ENCODE measurements at regions not wholly inside any gene's neighbourhood (a gene's known extent, or its start where the extent isn't known, plus 50 kb on each side); places are given as distances from the start of the nearest gene placed in this dataset.
"Not testable (repeated sequence)": the region's sequence is repeated elsewhere in the genome, so short reads cannot be mapped to it uniquely, and the experiment has no call there.

- no peak overlapping the region for H3K27ac ChIP-seq
- no peak overlapping the region for H2AFZ ChIP-seq
- no peaks in the 10 kb centered on the region for H3K79me2 ChIP-seq
- H3K36me3 ChIP-seq (ENCODE audit: control insufficient read depth, insufficient read depth, low read length): no peaks in the 10 kb centered on the region
- H3K4me1 ChIP-seq: no peaks in the 10 kb centered on the region
- H3K9me3 ChIP-seq (ENCODE audit: control insufficient read depth, low read length): no peaks in the 10 kb centered on the region
- no peaks in the 10 kb centered on the region for H3K27me3 ChIP-seq (ENCODE audit: control insufficient read depth, insufficient read depth, low read length)
- no peak overlapping the region for H3K4me2 ChIP-seq (ENCODE audit: low read length)
- TF ChIP-seq, protein P1, sequence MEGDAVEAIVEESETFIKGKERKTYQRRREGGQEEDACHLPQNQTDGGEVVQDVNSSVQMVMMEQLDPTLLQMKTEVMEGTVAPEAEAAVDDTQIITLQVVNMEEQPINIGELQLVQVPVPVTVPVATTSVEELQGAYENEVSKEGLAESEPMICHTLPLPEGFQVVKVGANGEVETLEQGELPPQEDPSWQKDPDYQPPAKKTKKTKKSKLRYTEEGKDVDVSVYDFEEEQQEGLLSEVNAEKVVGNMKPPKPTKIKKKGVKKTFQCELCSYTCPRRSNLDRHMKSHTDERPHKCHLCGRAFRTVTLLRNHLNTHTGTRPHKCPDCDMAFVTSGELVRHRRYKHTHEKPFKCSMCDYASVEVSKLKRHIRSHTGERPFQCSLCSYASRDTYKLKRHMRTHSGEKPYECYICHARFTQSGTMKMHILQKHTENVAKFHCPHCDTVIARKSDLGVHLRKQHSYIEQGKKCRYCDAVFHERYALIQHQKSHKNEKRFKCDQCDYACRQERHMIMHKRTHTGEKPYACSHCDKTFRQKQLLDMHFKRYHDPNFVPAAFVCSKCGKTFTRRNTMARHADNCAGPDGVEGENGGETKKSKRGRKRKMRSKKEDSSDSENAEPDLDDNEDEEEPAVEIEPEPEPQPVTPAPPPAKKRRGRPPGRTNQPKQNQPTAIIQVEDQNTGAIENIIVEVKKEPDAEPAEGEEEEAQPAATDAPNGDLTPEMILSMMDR (IDR thresholded peaks at IDR 0.05): no peak
- H3K9ac ChIP-seq: no peak overlapping the region
- no peak overlapping the region for H3K4me3 ChIP-seq (ENCODE audit: low read depth, low read length)
Measured at GRCh38 chr9:2390028-2390427, 231.6 kb upstream of the VLDLR start.

DNA sequence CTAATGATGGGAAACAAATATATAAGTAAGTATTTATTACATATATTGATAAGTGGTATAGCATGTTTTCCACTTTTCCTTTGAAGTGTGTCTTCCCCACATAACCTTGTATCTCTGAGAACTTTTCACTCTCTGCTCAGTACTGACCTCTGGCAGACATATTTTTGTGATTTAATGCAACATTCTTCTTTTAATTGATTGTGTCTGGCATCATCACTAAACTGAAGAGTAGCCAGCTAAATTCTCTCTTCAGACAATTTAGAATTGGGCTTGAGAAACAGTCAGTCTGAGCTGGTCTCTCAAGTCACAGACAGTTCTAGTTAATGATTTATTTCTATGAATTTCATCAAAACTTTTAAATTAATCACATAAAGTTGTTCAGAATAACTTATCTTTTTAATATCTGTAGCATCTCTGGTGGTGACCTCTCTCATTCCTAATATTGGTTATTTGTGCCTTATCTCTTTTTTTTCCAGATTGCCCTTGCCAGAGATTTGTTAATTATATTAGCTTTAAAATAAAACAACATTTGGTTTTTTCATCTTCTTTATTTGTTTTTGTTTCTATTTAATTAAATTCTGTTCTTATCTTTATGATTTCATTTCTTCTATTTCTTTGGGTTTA is 230.0 kb upstream of the VLDLR start:
- H3K79me2 ChIP-seq; H3K9ac ChIP-seq; H3K9me3 ChIP-seq (ENCODE audit: control insufficient read depth, low read length); H3K27ac ChIP-seq; H2AFZ ChIP-seq; H3K4me3 ChIP-seq (ENCODE audit: low read depth, low read length); H3K36me3 ChIP-seq (ENCODE audit: control insufficient read depth, insufficient read depth, low read length); H3K4me1 ChIP-seq; H3K4me2 ChIP-seq (ENCODE audit: low read length); H3K27me3 ChIP-seq (ENCODE audit: control insufficient read depth, insufficient read depth, low read length): not testable (repeated sequence)

DNA sequence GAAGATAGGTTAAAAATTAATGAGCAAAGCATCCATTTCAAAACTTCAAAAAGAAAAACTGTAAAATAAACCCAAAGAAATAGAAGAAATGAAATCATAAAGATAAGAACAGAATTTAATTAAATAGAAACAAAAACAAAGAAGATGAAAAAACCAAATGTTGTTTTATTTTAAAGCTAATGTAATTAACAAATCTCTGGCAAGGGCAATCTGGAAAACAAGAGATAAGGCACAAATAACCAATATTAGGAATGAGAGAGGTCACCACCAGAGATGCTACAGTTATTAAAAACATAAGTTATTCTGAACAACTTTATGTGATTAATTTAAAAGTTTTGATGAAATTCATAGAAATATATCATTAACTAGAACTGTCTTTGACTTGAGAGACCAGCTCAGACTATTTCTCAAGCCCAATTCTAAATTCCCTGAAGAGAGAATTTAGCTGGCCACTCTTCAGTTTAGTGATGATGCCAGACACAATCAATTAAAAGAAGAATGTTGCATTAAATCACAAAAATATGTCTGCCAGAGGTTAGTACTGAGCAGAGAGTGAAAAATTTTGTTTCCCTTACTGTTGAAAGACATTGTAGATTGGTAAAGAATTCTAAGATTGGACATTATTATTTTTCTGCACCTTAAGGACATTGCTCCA is 227.4 kb upstream of the VLDLR start:
- not testable (repeated sequence) for H3K9ac ChIP-seq; H3K4me2 ChIP-seq (ENCODE audit: low read length); H3K27me3 ChIP-seq (ENCODE audit: control insufficient read depth, insufficient read depth, low read length); H2AFZ ChIP-seq; H3K4me1 ChIP-seq; H3K79me2 ChIP-seq; H3K4me3 ChIP-seq (ENCODE audit: low read depth, low read length); H3K36me3 ChIP-seq (ENCODE audit: control insufficient read depth, insufficient read depth, low read length); H3K9me3 ChIP-seq (ENCODE audit: control insufficient read depth, low read length); H3K27ac ChIP-seq

DNA sequence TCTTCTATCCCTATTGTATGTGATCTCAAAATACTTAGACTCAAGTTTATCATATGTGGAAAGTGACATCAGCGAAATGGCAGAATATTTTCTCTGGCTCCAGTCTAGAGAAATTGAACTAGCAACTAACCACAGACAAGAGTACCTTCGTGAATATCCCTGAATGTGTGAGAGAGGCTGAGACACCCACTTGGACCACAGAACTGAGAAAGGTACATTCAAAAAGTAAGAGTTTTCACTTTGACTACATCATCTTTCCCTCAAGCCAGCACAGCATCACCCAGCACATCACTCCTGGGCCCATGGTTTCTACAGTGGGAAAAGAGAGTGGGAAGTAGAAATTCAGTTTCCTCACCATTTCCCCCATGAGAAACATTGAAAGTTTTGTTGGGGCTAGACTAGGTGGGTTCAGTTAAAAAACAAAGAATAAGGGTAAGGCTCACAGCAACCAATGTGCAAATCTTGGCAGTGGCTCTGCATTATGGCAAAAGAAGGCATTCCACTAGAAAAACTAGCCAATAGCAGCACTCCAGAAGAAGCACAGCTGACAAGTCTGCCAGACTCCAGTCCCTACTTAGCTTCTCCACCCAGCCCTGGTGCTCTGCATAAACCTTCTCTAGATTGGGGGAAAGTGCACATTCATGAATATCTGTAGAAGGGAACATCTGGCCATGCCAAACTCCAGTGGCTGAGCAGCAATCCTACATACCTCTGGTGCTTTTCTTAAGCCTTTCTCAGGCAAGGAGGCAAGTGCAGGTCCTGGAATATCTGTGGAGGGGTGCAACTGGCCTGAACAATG is 225.6 kb upstream of the VLDLR start:
- Histone ChIP-seq H3K36me3 (ENCODE audit: control insufficient read depth, insufficient read depth, low read length) (no peaks in the 10 kb centered on the region), H3K4me2 (ENCODE audit: low read length) (no peak overlapping the region), H3K4me1 (no peaks in the 10 kb centered on the region), H3K4me3 (ENCODE audit: low read depth, low read length) (no peak overlapping the region), H3K79me2 (no peaks in the 10 kb centered on the region), H3K9ac (no peak overlapping the region), H2AFZ (no peak overlapping the region), H3K27me3 (ENCODE audit: control insufficient read depth, insufficient read depth, low read length) (no peaks in the 10 kb centered on the region), H3K27ac (no peak overlapping the region), H3K9me3 (ENCODE audit: control insufficient read depth, low read length) (no peaks in the 10 kb centered on the region)
- TF ChIP-seq, protein P1 (IDR thresholded peaks at IDR 0.05): no peak

DNA sequence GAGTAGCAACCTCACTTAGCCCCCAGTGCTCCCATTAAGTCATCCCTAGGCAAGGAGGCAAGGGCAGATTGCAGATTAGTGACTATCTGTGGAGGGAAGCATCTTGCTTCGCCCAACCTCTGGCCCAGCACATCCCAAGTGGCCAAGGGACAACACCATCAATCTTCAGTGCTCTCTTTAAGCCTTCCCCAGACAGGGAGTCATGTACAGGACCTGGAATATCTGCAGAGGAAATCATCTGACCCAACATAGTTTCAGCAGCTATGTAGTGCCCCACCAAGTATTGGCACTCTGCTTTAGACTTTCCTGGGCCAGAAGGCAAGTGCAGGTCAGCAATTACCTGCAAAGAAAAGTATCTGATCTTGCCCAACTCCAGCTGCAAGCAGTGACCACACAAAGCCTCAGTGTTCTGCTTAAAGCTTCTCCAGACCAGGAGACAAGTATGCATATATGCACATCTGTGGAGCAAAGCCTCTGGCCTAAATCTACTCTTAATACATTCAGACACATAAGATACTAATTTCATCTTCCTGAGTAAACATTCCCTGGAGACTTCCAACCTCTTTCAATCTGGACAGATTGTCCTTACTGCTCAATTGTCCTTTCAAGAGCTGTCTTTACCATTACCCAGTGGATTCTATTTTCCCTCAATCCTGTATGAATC is 224.8 kb upstream of the VLDLR start:
- Histone ChIP-seq H3K79me2 (no peaks in the 10 kb centered on the region), H3K27me3 (ENCODE audit: control insufficient read depth, insufficient read depth, low read length) (no peaks in the 10 kb centered on the region), H3K4me3 (ENCODE audit: low read depth, low read length) (no peak overlapping the region), H2AFZ (no peak overlapping the region), H3K9ac (no peak overlapping the region), H3K36me3 (ENCODE audit: control insufficient read depth, insufficient read depth, low read length) (no peaks in the 10 kb centered on the region), H3K4me2 (ENCODE audit: low read length) (no peak overlapping the region), H3K4me1 (no peaks in the 10 kb centered on the region), H3K9me3 (ENCODE audit: control insufficient read depth, low read length) (no peaks in the 10 kb centered on the region), H3K27ac (no peak overlapping the region)
- TF ChIP-seq, protein P1 (IDR thresholded peaks at IDR 0.05): no peak

DNA sequence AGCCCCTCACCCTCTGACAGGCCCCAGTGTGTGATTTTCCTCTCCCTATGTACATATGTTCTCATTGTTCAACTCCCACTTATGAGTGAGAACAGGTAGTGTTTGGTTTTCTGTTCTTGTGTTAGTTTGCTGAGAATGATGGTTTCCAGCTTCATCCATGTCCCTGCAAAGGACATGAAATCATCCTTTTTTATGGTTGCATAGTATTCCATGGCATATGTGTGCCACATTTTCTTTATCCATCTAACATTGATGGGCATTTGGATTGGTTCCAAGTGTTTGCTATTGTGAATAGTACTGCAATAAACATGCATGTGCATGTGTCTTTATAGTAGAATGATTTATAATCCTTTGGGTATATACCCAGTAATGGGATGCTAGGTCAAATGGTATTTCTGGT is 223.7 kb upstream of the VLDLR start:
- H3K9me3 ChIP-seq (ENCODE audit: control insufficient read depth, low read length); H2AFZ ChIP-seq; H3K79me2 ChIP-seq; H3K27ac ChIP-seq; H3K4me1 ChIP-seq; H3K9ac ChIP-seq; H3K4me2 ChIP-seq (ENCODE audit: low read length); H3K36me3 ChIP-seq (ENCODE audit: control insufficient read depth, insufficient read depth, low read length); H3K27me3 ChIP-seq (ENCODE audit: control insufficient read depth, insufficient read depth, low read length); H3K4me3 ChIP-seq (ENCODE audit: low read depth, low read length): not testable (repeated sequence)

GRCh38 chr9:2401746-2402145 is 219.8 kb upstream of the VLDLR start:
- H3K27ac ChIP-seq; H3K27me3 ChIP-seq (ENCODE audit: control insufficient read depth, insufficient read depth, low read length); H3K79me2 ChIP-seq; H3K4me1 ChIP-seq; H2AFZ ChIP-seq; H3K9ac ChIP-seq; H3K36me3 ChIP-seq (ENCODE audit: control insufficient read depth, insufficient read depth, low read length); H3K4me3 ChIP-seq (ENCODE audit: low read depth, low read length); H3K4me2 ChIP-seq (ENCODE audit: low read length); H3K9me3 ChIP-seq (ENCODE audit: control insufficient read depth, low read length): not testable (repeated sequence)

Data from parathyroid adenoma (tissue), 2 donors.